ENCODE measurements at regions not wholly inside any gene's neighbourhood (a gene's known extent, or its start where the extent isn't known, plus 50 kb on each side); places are given as distances from the start of the nearest gene placed in this dataset.

GRCh38 chr18:8945514-8945913 is 157.0 kb upstream of the NDUFV2 start:
- no peak for DNase-seq

GRCh38 chr18:8946066-8946838 is 156.2 kb upstream of the NDUFV2 start:
- no peak for DNase-seq

GRCh38 chr18:8947566-8947965 is 154.9 kb upstream of the NDUFV2 start:
- DNase-seq, result no peak

GRCh38 chr18:8948011-8948410 is 154.5 kb upstream of the NDUFV2 start:
- no peak for DNase-seq

GRCh38 chr18:8948471-8949149 is 153.9 kb upstream of the NDUFV2 start:
- no peak for DNase-seq

- no peak for DNase-seq
These were observed 153.3 kb upstream of the NDUFV2 start for GRCh38 chr18:8949206-8949605.

- DNase-seq, result no peak
These were observed 151.0 kb upstream of the NDUFV2 start for GRCh38 chr18:8951491-8951890.

- no peak for DNase-seq
These were observed 150.3 kb upstream of the NDUFV2 start for GRCh38 chr18:8952174-8952573.

GRCh38 chr18:8952769-8953760 is 149.4 kb upstream of the NDUFV2 start:
- no peak for DNase-seq

GRCh38 chr18:8957731-8958130 is 144.8 kb upstream of the NDUFV2 start:
- no peak for DNase-seq

- DNase-seq, result no peak
These were observed 143.8 kb upstream of the NDUFV2 start for GRCh38 chr18:8958660-8959059.

- DNase-seq, result no peak
These were observed 142.9 kb upstream of the NDUFV2 start for GRCh38 chr18:8959551-8960135.

GRCh38 chr18:8960740-8961657 is 141.5 kb upstream of the NDUFV2 start:
- DNase-seq, result peak in 1 of 2 donors; percentile 28

- DNase-seq, result no peak
These were observed 140.2 kb upstream of the NDUFV2 start for GRCh38 chr18:8962192-8962779.

GRCh38 chr18:8962855-8963635 is 139.5 kb upstream of the NDUFV2 start:
- peak; percentile 28 to 32 for DNase-seq

GRCh38 chr18:8963876-8964275 is 138.6 kb upstream of the NDUFV2 start:
- no peak for DNase-seq

- no peak for DNase-seq
These were observed 137.1 kb upstream of the NDUFV2 start for GRCh38 chr18:8965398-8965797.

GRCh38 chr18:8966821-8967220 is 135.7 kb upstream of the NDUFV2 start:
- DNase-seq, result peak; percentile 62 to 77

- DNase-seq, result no peak
These were observed 134.9 kb upstream of the NDUFV2 start for GRCh38 chr18:8967573-8967972.
